ENCODE measurements at regions not wholly inside any gene's neighbourhood (a gene's known extent, or its start where the extent isn't known, plus 50 kb on each side); places are given as distances from the start of the nearest gene placed in this dataset.

GRCh38 chr2:41580806-41581205, 467.0 kb upstream of the PKDCC start:
- 0 out of 2 replicates have a peak, but pooled peaks cover 3% of the 10 kb centered on the region for H3K9me2 ChIP-seq (ENCODE audit: insufficient read depth)
- intact Hi-C loops (cut with micrococcal nuclease; ENCODE audit: unreplicated experiment) = no loop called here
- no peaks in the 10 kb centered on the region for H3K9me3 ChIP-seq (ENCODE audit: insufficient read depth, low read depth)
- no peak overlapping the region for H2AFZ ChIP-seq
- H3K4me1 ChIP-seq (replicated peaks; ENCODE audit: insufficient read depth) = no peaks in the 10 kb centered on the region
- no peak overlapping the region for H3K27ac ChIP-seq
- BruUV-seq (replicated peaks) = no TSS peak
- CTCF ChIA-PET = no interaction called here
- DNase-seq = no peak
- no peak overlapping the region for H3K4me2 ChIP-seq
- TF ChIP-seq EZH2 (IDR thresholded peaks at IDR 0.05; ENCODE audit: low read depth) = no peak
- no peak for TF ChIP-seq CTCF (conservative IDR thresholded peaks at IDR 0.05)
- no peaks in the 10 kb centered on the region for H3K79me2 ChIP-seq (ENCODE audit: low read depth)
- no peaks in the 10 kb centered on the region for H3F3A ChIP-seq (ENCODE audit: insufficient read depth, low read depth)
- H3K36me3 ChIP-seq (ENCODE audit: low read depth) = no peaks in the 10 kb centered on the region
- POLR2A ChIA-PET (ENCODE audit: unreplicated experiment) = no interaction called here
- H3K27me3 ChIP-seq (ENCODE audit: insufficient read depth, low read depth) = no peaks in the 10 kb centered on the region
- no peak overlapping the region for H3K4me3 ChIP-seq
- H4K20me1 ChIP-seq (ENCODE audit: insufficient read depth) = no peaks in the 10 kb centered on the region

GRCh38 chr2:41595240-41595639, 452.6 kb upstream of the PKDCC start:
- TF ChIP-seq CTCF (conservative IDR thresholded peaks at IDR 0.05) = no peak

GRCh38 chr2:41597680-41598079, 450.1 kb upstream of the PKDCC start:
- no peaks in the 10 kb centered on the region for H3K9me2 ChIP-seq (ENCODE audit: insufficient read depth)
- no peak overlapping the region for H2AFZ ChIP-seq
- H4K20me1 ChIP-seq (ENCODE audit: insufficient read depth) = no peaks in the 10 kb centered on the region; the same call in 1 of the 2 replicates
- intact Hi-C loops (cut with micrococcal nuclease; ENCODE audit: unreplicated experiment) = no loop called here
- H3F3A ChIP-seq (ENCODE audit: insufficient read depth, low read depth) = no peaks in the 10 kb centered on the region
- H3K27ac ChIP-seq = no peak overlapping the region
- no peaks in the 10 kb centered on the region for H3K27me3 ChIP-seq (ENCODE audit: insufficient read depth, low read depth)
- ChIA-PET CTCF (no interaction called here), POLR2A (ENCODE audit: unreplicated experiment) (no interaction called here)
- H3K4me2 ChIP-seq = no peak overlapping the region
- no peak for TF ChIP-seq CTCF (conservative IDR thresholded peaks at IDR 0.05)
- TF ChIP-seq EZH2 (IDR thresholded peaks at IDR 0.05; ENCODE audit: low read depth) = no peak
- BruUV-seq (replicated peaks) = no TSS peak
- H3K4me1 ChIP-seq (replicated peaks; ENCODE audit: insufficient read depth) = no peaks in the 10 kb centered on the region
- H3K79me2 ChIP-seq (ENCODE audit: low read depth) = no peaks in the 10 kb centered on the region
- DNase-seq = no peak
- no peaks in the 10 kb centered on the region for H3K9me3 ChIP-seq (ENCODE audit: insufficient read depth, low read depth)
- no peak overlapping the region for H3K4me3 ChIP-seq
- no peaks in the 10 kb centered on the region for H3K36me3 ChIP-seq (ENCODE audit: low read depth)

More at GRCh38 chr2:41595240-41595639, 452.6 kb upstream of the PKDCC start:
- BruUV-seq (replicated peaks) = no TSS peak
- Histone ChIP-seq H3K9me2 (ENCODE audit: insufficient read depth) (no peaks in the 10 kb centered on the region; the same call in 1 of the 2 replicates), H3K4me2 (no peak overlapping the region), H3K4me1 (replicated peaks; ENCODE audit: insufficient read depth) (no peaks in the 10 kb centered on the region), H2AFZ (no peak overlapping the region), H3K9me3 (ENCODE audit: insufficient read depth, low read depth) (no peaks in the 10 kb centered on the region), H3K27me3 (ENCODE audit: insufficient read depth, low read depth) (no peaks in the 10 kb centered on the region), H3F3A (ENCODE audit: insufficient read depth, low read depth) (no peaks in the 10 kb centered on the region), H3K79me2 (ENCODE audit: low read depth) (no peaks in the 10 kb centered on the region), H3K36me3 (ENCODE audit: low read depth) (no peaks in the 10 kb centered on the region), H3K4me3 (no peak overlapping the region), H4K20me1 (ENCODE audit: insufficient read depth) (peaks cover 4% of the 10 kb centered on the region; the same call in 1 of the 2 replicates), H3K27ac (no peak overlapping the region)
- POLR2A ChIA-PET (ENCODE audit: unreplicated experiment) = no interaction called here
- intact Hi-C loops (cut with micrococcal nuclease; ENCODE audit: unreplicated experiment) = no loop called here
- CTCF ChIA-PET = no interaction called here
- DNase-seq = no peak

Measured in PC-9 (cell line).